ENCODE measurements at regions not wholly inside any gene's neighbourhood (a gene's known extent, or its start where the extent isn't known, plus 50 kb on each side); places are given as distances from the start of the nearest gene placed in this dataset.

GRCh38 chr15:69573815-69574475 is 121.3 kb downstream of the RPLP1 start:
- no peaks in the 10 kb centered on the region for H3K9me3 ChIP-seq
- no peak overlapping the region for H3K4me3 ChIP-seq (ENCODE audit: low read depth, low read length)
- DNase-seq: no peak
- no peaks in the 10 kb centered on the region for H3K4me1 ChIP-seq
- H3K27me3 ChIP-seq: no peaks in the 10 kb centered on the region
- H3K36me3 ChIP-seq: no peaks in the 10 kb centered on the region
- TF ChIP-seq CTCF (IDR thresholded peaks at IDR 0.05; ENCODE audit: low read depth, low read length): no peak

- H3K4me1 ChIP-seq: no peaks in the 10 kb centered on the region
- H3K9me3 ChIP-seq: no peaks in the 10 kb centered on the region
- no peaks in the 10 kb centered on the region for H3K36me3 ChIP-seq
- H3K4me3 ChIP-seq (ENCODE audit: low read depth, low read length): no peak overlapping the region
- no peak for TF ChIP-seq CTCF (IDR thresholded peaks at IDR 0.05; ENCODE audit: low read depth, low read length)
- DNase-seq: no peak
- no peaks in the 10 kb centered on the region for H3K27me3 ChIP-seq
Observed at GRCh38 chr15:69574506-69574905, 121.9 kb downstream of the RPLP1 start.

- TF ChIP-seq CTCF (IDR thresholded peaks at IDR 0.05; ENCODE audit: low read depth, low read length): no peak
- H3K4me1 ChIP-seq: no peaks in the 10 kb centered on the region
Observed at GRCh38 chr15:69575387-69575786, 122.8 kb downstream of the RPLP1 start.

GRCh38 chr15:69576035-69576526 is 123.5 kb downstream of the RPLP1 start:
- no peaks in the 10 kb centered on the region for H3K4me1 ChIP-seq
- TF ChIP-seq CTCF (IDR thresholded peaks at IDR 0.05; ENCODE audit: low read depth, low read length): peak; percentile 79
- no peaks in the 10 kb centered on the region for H3K9me3 ChIP-seq
- no peaks in the 10 kb centered on the region for H3K36me3 ChIP-seq
- H3K27me3 ChIP-seq: no peaks in the 10 kb centered on the region
- no peak overlapping the region for H3K4me3 ChIP-seq (ENCODE audit: low read depth, low read length)
- peak; percentile 65 for DNase-seq

More at GRCh38 chr15:69575387-69575786, 122.8 kb downstream of the RPLP1 start:
- Histone ChIP-seq H3K4me3 (ENCODE audit: low read depth, low read length) (no peak overlapping the region), H3K27me3 (no peaks in the 10 kb centered on the region), H3K9me3 (no peaks in the 10 kb centered on the region), H3K36me3 (no peaks in the 10 kb centered on the region)
- DNase-seq: no peak

GRCh38 chr15:69576948-69577351 is 124.3 kb downstream of the RPLP1 start:
- no peaks in the 10 kb centered on the region for H3K27me3 ChIP-seq

More at GRCh38 chr15:69576948-69577351, 124.3 kb downstream of the RPLP1 start:
- TF ChIP-seq CTCF (IDR thresholded peaks at IDR 0.05; ENCODE audit: low read depth, low read length): no peak
- Histone ChIP-seq H3K4me3 (ENCODE audit: low read depth, low read length) (no peak overlapping the region), H3K36me3 (no peaks in the 10 kb centered on the region), H3K4me1 (no peaks in the 10 kb centered on the region), H3K9me3 (no peaks in the 10 kb centered on the region)
- no peak for DNase-seq

Measured in BE2C (cell line).